IMR-90 (cell line): ENCODE measurements at regions not wholly inside any gene's neighbourhood (a gene's known extent, or its start where the extent isn't known, plus 50 kb on each side); places are given as distances from the start of the nearest gene placed in this dataset.

Source experiments
- ATAC-seq: fragments of 200-7000 bp; cut with Tn5 transposase; 2 replicates; pipeline ENCODE4 v1.9.1; 2020; ENCODE audit warnings: low read depth, mild to moderate bottlenecking, moderate library complexity
- BruUV-seq: library from RNA; stranded (reverse); fragments of 400-500 nt; replicated peaks from 2 replicates; lab custom pipeline; 2021; lab: Mats Ljungman, UMichigan
- CTCF ChIA-PET: fragments of 300-600 bp; formaldehyde crosslinking; extraction: SDS; loops from one replicate; lab custom pipeline; 2021; ENCODE audit warnings: antibody characterized with exemption; lab: Yijun Ruan, JAX
- POLR2A ChIA-PET: fragments of 300-600 bp; sonication (Branson Sonifier 250); formaldehyde crosslinking; loops from one replicate; lab custom pipeline; 2022; ENCODE audit warnings: antibody characterized with exemption; ENCODE audit not compliant: unreplicated experiment; lab: Charles Lee
- DNase-seq: peaks from one replicate; pipeline ENCODE4 v3.0.0; 2013
- H2AFZ ChIP-seq: replicated peaks from 2 replicates; pipeline ENCODE3; 2013; ENCODE audit warnings: low read length, mild to moderate bottlenecking; ENCODE audit not compliant: poor library complexity
- H2AK5ac ChIP-seq: 2 replicates; pipeline ENCODE4 v1.6.1; 2013; ENCODE audit warnings: low read depth, low read length, inconsistent platforms
- H2AK9ac ChIP-seq: replicated peaks from 2 replicates; pipeline ENCODE3; 2013; ENCODE audit warnings: mild to moderate bottlenecking, low read depth, low read length, moderate library complexity; ENCODE audit not compliant: poor library complexity
- H2BK120ac ChIP-seq: 2 replicates; pipeline ENCODE4 v1.6.1; 2013; ENCODE audit warnings: low read depth, low read length, inconsistent platforms
- H2BK15ac ChIP-seq: 3 replicates; pipeline ENCODE4 v1.6.1; 2013; ENCODE audit warnings: low read depth, low read length, inconsistent platforms
- H2BK20ac ChIP-seq: 2 replicates; pipeline ENCODE4 v1.6.1; 2013; ENCODE audit warnings: low read depth, mild to moderate bottlenecking, inconsistent platforms, low read length, moderate library complexity
- H2BK5ac ChIP-seq: 2 replicates; pipeline ENCODE4 v1.6.1; 2013; ENCODE audit warnings: mild to moderate bottlenecking, low read depth, low read length, inconsistent platforms; ENCODE audit not compliant: poor library complexity, severe bottlenecking
- H3K14ac ChIP-seq: replicated peaks from 2 replicates; pipeline ENCODE4 v1.6.1; 2013; ENCODE audit warnings: low read depth, low read length, inconsistent platforms
- H3K18ac ChIP-seq: 2 replicates; pipeline ENCODE4 v1.6.1; 2013; ENCODE audit warnings: low read depth, low read length, control low read depth
- H3K23ac ChIP-seq: 2 replicates; pipeline ENCODE4 v1.6.1; 2013; ENCODE audit warnings: low read depth, low read length, inconsistent platforms
- H3K27ac ChIP-seq: 2 replicates; pipeline ENCODE4 v1.5.1; 2013; ENCODE audit warnings: mild to moderate bottlenecking, control low read depth, low read length; ENCODE audit not compliant: insufficient read depth
- H3K27me3 ChIP-seq: 2 replicates; pipeline ENCODE4 v1.6.1; 2013; ENCODE audit warnings: low read length; ENCODE audit not compliant: control insufficient read depth, insufficient read depth
- H3K36me3 ChIP-seq: 2 replicates; pipeline ENCODE4 v1.6.1; 2013; ENCODE audit warnings: low read length, mixed read lengths; ENCODE audit not compliant: control insufficient read depth, insufficient read depth
- H3K4ac ChIP-seq: 2 replicates; pipeline ENCODE4 v1.6.1; 2013; ENCODE audit warnings: low read depth, low read length, inconsistent platforms
- H3K4me1 ChIP-seq: 2 replicates; pipeline ENCODE4 v1.6.1; 2013; ENCODE audit warnings: low read length, mixed read lengths; ENCODE audit not compliant: control insufficient read depth, insufficient read depth
- H3K4me2 ChIP-seq: 2 replicates; pipeline ENCODE4 v1.6.1; 2013; ENCODE audit warnings: low read depth, mild to moderate bottlenecking, control low read depth, low read length, moderate library complexity
- H3K4me3 ChIP-seq: 2 replicates; pipeline ENCODE4 v1.5.1; 2013; ENCODE audit warnings: low read depth, mild to moderate bottlenecking, control low read depth, low read length, moderate library complexity; ENCODE audit not compliant: insufficient read depth
- H3K56ac ChIP-seq: 2 replicates; pipeline ENCODE4 v1.6.1; 2013; ENCODE audit warnings: low read length, inconsistent platforms; ENCODE audit not compliant: insufficient read depth; ENCODE audit errors: extremely low read depth
- H3K79me1 ChIP-seq, 2 experiments: 2 replicates each; pipeline ENCODE4 v1.6.1; 2013; ENCODE audit warnings: low read length in 2 of 2, inconsistent platforms in 1 of 2, low read depth in 1 of 2
- H3K9ac ChIP-seq: 2 replicates; pipeline ENCODE4 v1.6.1; 2013; ENCODE audit warnings: low read depth, low read length, control low read depth
- H3K9me1 ChIP-seq: 2 replicates; pipeline ENCODE4 v1.6.1; 2013; ENCODE audit warnings: low read length, inconsistent platforms; ENCODE audit not compliant: insufficient read depth
- H3K9me3 ChIP-seq: 2 replicates; pipeline ENCODE4 v1.6.1; 2013; ENCODE audit warnings: low read length; ENCODE audit not compliant: control insufficient read depth, insufficient read depth
- H4K20me1 ChIP-seq: 2 replicates; pipeline ENCODE4 v1.6.1; 2013; ENCODE audit warnings: low read length, inconsistent platforms; ENCODE audit not compliant: insufficient read depth
- H4K5ac ChIP-seq: 2 replicates; pipeline ENCODE4 v1.6.1; 2013; ENCODE audit warnings: mild to moderate bottlenecking, low read depth, low read length, control low read depth
- H4K8ac ChIP-seq, 2 experiments: 2 replicates each; pipeline ENCODE4 v1.6.1; 2013; ENCODE audit warnings: low read depth in 2 of 2, low read length in 2 of 2, control low read depth in 1 of 2, inconsistent platforms in 1 of 2
- H4K91ac ChIP-seq: 2 replicates; pipeline ENCODE4 v1.6.1; 2013; ENCODE audit warnings: low read depth, low read length, inconsistent platforms; ENCODE audit not compliant: insufficient read depth
- CEBPB ChIP-seq: IDR thresholded peaks from 2 replicates; pipeline ENCODE4 v1.6.1; 2012; ENCODE audit warnings: low read depth, low read length, improper control_type of control experiment
- CTCF ChIP-seq: conservative IDR thresholded peaks from 2 replicates; pipeline ENCODE4 v1.5.1; 2012; ENCODE audit warnings: mild to moderate bottlenecking, low read depth, low read length, improper control_type of control experiment
- ELK1 ChIP-seq: fragments of 150-350 bp; IDR thresholded peaks from 2 replicates; pipeline ENCODE4 v1.6.1; 2016; ENCODE audit warnings: low read depth, mild to moderate bottlenecking, low read length, moderate library complexity, borderline replicate concordance
- MAZ ChIP-seq: IDR thresholded peaks from 2 replicates; pipeline ENCODE4 v1.6.1; 2012; ENCODE audit warnings: low read depth, mild to moderate bottlenecking, low read length, improper control_type of control experiment, moderate library complexity, borderline replicate concordance
- MXI1 ChIP-seq: IDR thresholded peaks from 2 replicates; pipeline ENCODE4 v1.6.1; 2012; ENCODE audit warnings: low read depth, mild to moderate bottlenecking, low read length, moderate library complexity, borderline replicate concordance
- RAD21 ChIP-seq: IDR thresholded peaks from 2 replicates; pipeline ENCODE4 v1.6.1; 2012; ENCODE audit warnings: low read length, improper control_type of control experiment
- RCOR1 ChIP-seq: IDR thresholded peaks from 2 replicates; pipeline ENCODE4 v1.6.1; 2012; ENCODE audit warnings: mild to moderate bottlenecking, low read length, improper control_type of control experiment; ENCODE audit not compliant: insufficient replicate concordance
- SMC3 ChIP-seq: fragments of 150-350 bp; IDR thresholded peaks from 2 replicates; pipeline ENCODE4 v1.6.1; 2016; ENCODE audit warnings: low read depth, mild to moderate bottlenecking, antibody characterized with exemption, low read length, moderate library complexity
- WGBS, 2 experiments: methylation state at CpG; one replicate each; pipeline versions ENCODE4 v1.1.5 to v1.1.7; 2013; ENCODE audit warnings: missing lambda C conversion rate in 2 of 2; ENCODE audit not compliant: insufficient read length in 1 of 2; ENCODE audit errors: extremely low coverage in 2 of 2; 5-methylcytosine and 5-hydroxymethylcytosine counted together
- dilution Hi-C: fragments of 300-500 bp; cut with HindIII; formaldehyde crosslinking; loops from one replicate; pipeline ENCODE4 v1.14.3; 2018; ENCODE audit warnings: low sequenced_read_pairs; ENCODE audit not compliant: unreplicated experiment
- in situ Hi-C: fragments of 300-500 bp; cut with MboI; formaldehyde crosslinking; loops from 3 replicates; pipeline ENCODE4 v1.14.3; 2019; ENCODE audit warnings: low sequenced_read_pairs, inconsistent platforms, mixed read lengths
- intact Hi-C: fragments of 100-400 bp; cut with micrococcal nuclease; formaldehyde crosslinking; loops from 2 replicates; pipeline ENCODE4 v1.10.0; 2022

- ChIA-PET POLR2A (no interaction called here), CTCF (interaction anchor here (0.6 to 1.4 kb wide), 6 partner anchors 22 to 1725 kb away, joined by 3 to 5 read pairs (median 4); partner anchors contain the start of gene BTG1)
- Histone ChIP-seq H3K9me3 (no peaks in the 10 kb centered on the region), H2AK5ac (no peak overlapping the region), H3K27ac (no peak overlapping the region), H2BK15ac (no peak overlapping the region), H4K5ac (no peak overlapping the region), H2AK9ac (peak overlapping the region; percentile 31), H3K23ac (no peak overlapping the region), H3K36me3 (no peaks in the 10 kb centered on the region), H3K27me3 (no peaks in the 10 kb centered on the region), H2BK5ac (no peak overlapping the region), H3K4me3 (no peak overlapping the region), H2BK20ac (0 out of 2 replicates have a peak overlapping the region, but pooled peaks have one; percentile 59), H4K8ac (no peak overlapping the region), H3K79me1 (no peaks in the 10 kb centered on the region), H4K20me1 (no peaks in the 10 kb centered on the region), H3K4ac (peak overlapping the region; percentile 6; the same call in 1 of the 2 replicates), H3K4me1 (no peaks in the 10 kb centered on the region), H3K4me2 (no peak overlapping the region), H3K9me1 (no peaks in the 10 kb centered on the region; the same call in 1 of the 2 replicates), H3K14ac (no peak overlapping the region), H2AFZ (peak overlapping the region; percentile 78), H4K91ac (no peak overlapping the region), H3K18ac (no peak overlapping the region), H3K9ac (no peak overlapping the region), H2BK120ac (0 out of 2 replicates have a peak overlapping the region, but pooled peaks have one; percentile 4), H3K56ac (no peak overlapping the region)
- TF ChIP-seq MXI1 (no peak), MAZ (no peak), RCOR1 (no peak), CEBPB (0 out of 2 replicates have a peak, but pooled peaks have one; percentile 10), ELK1 (no peak), SMC3 (peak; percentile 94), CTCF (peak; percentile 85), RAD21 (peak; percentile 94)
- intact Hi-C loops (loop anchor here (1.0 to 10.0 kb wide), 4 partner anchors 75 to 1267 kb away; partner anchors contain the start of gene BTG1), dilution Hi-C loops (no loop called here), in situ Hi-C loops (loop anchor here (10.0 to 25.0 kb wide), 2 partner anchors 1265 to 1687 kb away; partner anchors contain the start of gene CCER1)
- peak; percentile 90 for DNase-seq
- no CpG with 5 or more reads among the region's 11 CpGs for WGBS, 2 experiments
- BruUV-seq: no TSS peak
- ATAC-seq: peak; percentile 99
Measured at GRCh38 chr12:92649511-92650227, 53.1 kb upstream of the PLEKHG7 start.
